ENCODE measurements at regions not wholly inside any gene's neighbourhood (a gene's known extent, or its start where the extent isn't known, plus 50 kb on each side); places are given as distances from the start of the nearest gene placed in this dataset.

- no peak for DNase-seq
Measured at GRCh38 chr2:181289698-181290097, 167.5 kb upstream of the ITGA4 start.

DNA sequence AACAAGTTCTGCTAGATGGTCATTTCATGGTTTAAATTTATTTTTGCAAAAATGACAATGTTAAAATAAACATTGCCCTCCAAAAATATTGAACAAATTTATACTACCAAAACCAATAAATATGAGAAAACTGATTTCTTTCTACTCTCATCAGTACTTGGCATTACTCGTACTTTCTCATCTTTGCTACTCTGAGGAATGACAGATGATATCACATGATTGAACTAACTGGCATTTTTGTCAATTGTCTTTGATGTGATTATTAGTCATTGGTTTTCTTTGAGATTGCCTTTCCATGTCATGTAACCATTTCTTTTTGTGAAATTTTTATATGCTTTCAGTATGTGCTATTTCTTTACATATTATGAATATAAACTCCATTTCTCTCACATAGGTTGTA lies 167.0 kb upstream of the ITGA4 start:
- Histone ChIP-seq H3K4me1 (ENCODE audit: control insufficient read depth in 2 of 3, insufficient read depth in 2 of 3, low read depth in 1 of 3, low read length in 3 of 3) (no peaks in the 10 kb centered on the region), H3K36me3 (ENCODE audit: control insufficient read depth in 2 of 3, insufficient read depth in 3 of 3, low read length in 3 of 3) (no peaks in the 10 kb centered on the region), H3K9me3 (ENCODE audit: control insufficient read depth in 2 of 3, insufficient read depth in 1 of 3, low read length in 3 of 3) (peaks cover 0 to 4% (median 0%) of the 10 kb centered on the region in 3 donors), H3K27ac (ENCODE audit: low read depth in 2 of 2, low read length in 2 of 2) (no peak overlapping the region), H3K27me3 (ENCODE audit: control insufficient read depth, insufficient read depth, low read length) (no peaks in the 10 kb centered on the region), H3K9ac (ENCODE audit: low read length in 3 of 3) (no peak overlapping the region), H3K4me3 (ENCODE audit: low read length in 3 of 3) (no peak overlapping the region)
- DNase-seq (no peak), FAIRE-seq (peak; percentile 8)
- TF ChIP-seq, protein P1, sequence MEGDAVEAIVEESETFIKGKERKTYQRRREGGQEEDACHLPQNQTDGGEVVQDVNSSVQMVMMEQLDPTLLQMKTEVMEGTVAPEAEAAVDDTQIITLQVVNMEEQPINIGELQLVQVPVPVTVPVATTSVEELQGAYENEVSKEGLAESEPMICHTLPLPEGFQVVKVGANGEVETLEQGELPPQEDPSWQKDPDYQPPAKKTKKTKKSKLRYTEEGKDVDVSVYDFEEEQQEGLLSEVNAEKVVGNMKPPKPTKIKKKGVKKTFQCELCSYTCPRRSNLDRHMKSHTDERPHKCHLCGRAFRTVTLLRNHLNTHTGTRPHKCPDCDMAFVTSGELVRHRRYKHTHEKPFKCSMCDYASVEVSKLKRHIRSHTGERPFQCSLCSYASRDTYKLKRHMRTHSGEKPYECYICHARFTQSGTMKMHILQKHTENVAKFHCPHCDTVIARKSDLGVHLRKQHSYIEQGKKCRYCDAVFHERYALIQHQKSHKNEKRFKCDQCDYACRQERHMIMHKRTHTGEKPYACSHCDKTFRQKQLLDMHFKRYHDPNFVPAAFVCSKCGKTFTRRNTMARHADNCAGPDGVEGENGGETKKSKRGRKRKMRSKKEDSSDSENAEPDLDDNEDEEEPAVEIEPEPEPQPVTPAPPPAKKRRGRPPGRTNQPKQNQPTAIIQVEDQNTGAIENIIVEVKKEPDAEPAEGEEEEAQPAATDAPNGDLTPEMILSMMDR (IDR thresholded peaks at IDR 0.05; ENCODE audit: borderline replicate concordance, extremely low read depth, insufficient read depth), result no peak
- intact Hi-C loops (cut with DNase I), result no loop called here

More at GRCh38 chr2:181289698-181290097, 167.5 kb upstream of the ITGA4 start:
- no peak overlapping the region for H3K4me3 ChIP-seq (ENCODE audit: low read length in 3 of 3)
- H3K36me3 ChIP-seq (ENCODE audit: control insufficient read depth in 2 of 3, insufficient read depth in 3 of 3, low read length in 3 of 3), result no peaks in the 10 kb centered on the region
- no peaks in the 10 kb centered on the region for H3K4me1 ChIP-seq (ENCODE audit: control insufficient read depth in 2 of 3, insufficient read depth in 2 of 3, low read depth in 1 of 3, low read length in 3 of 3)
- H3K9ac ChIP-seq (ENCODE audit: low read length in 3 of 3), result no peak overlapping the region
- intact Hi-C loops (cut with DNase I), result no loop called here
- H3K27me3 ChIP-seq (ENCODE audit: control insufficient read depth, insufficient read depth, low read length), result no peaks in the 10 kb centered on the region
- TF ChIP-seq, protein P1 (IDR thresholded peaks at IDR 0.05; ENCODE audit: borderline replicate concordance, extremely low read depth, insufficient read depth), result no peak
- no peak overlapping the region for H3K27ac ChIP-seq (ENCODE audit: low read depth in 2 of 2, low read length in 2 of 2)
- H3K9me3 ChIP-seq (ENCODE audit: control insufficient read depth in 2 of 3, insufficient read depth in 1 of 3, low read length in 3 of 3), result no peaks in the 10 kb centered on the region
- no peak for FAIRE-seq

- no peak for FAIRE-seq
- intact Hi-C loops (cut with DNase I), result no loop called here
Measured at GRCh38 chr2:181294979-181295378, 162.2 kb upstream of the ITGA4 start.

More at GRCh38 chr2:181294979-181295378, 162.2 kb upstream of the ITGA4 start:
- Histone ChIP-seq H3K4me3 (ENCODE audit: low read length in 3 of 3) (no peak overlapping the region), H3K9ac (ENCODE audit: low read length in 3 of 3) (no peak overlapping the region), H3K9me3 (ENCODE audit: control insufficient read depth in 2 of 3, insufficient read depth in 1 of 3, low read length in 3 of 3) (peaks cover 0 to 7% (median 0%) of the 10 kb centered on the region in 3 donors), H3K4me1 (ENCODE audit: control insufficient read depth in 2 of 3, insufficient read depth in 2 of 3, low read depth in 1 of 3, low read length in 3 of 3) (no peaks in the 10 kb centered on the region), H3K27ac (ENCODE audit: low read depth in 2 of 2, low read length in 2 of 2) (no peak overlapping the region), H3K27me3 (ENCODE audit: control insufficient read depth, insufficient read depth, low read length) (no peaks in the 10 kb centered on the region), H3K36me3 (ENCODE audit: control insufficient read depth in 2 of 3, insufficient read depth in 3 of 3, low read length in 3 of 3) (no peaks in the 10 kb centered on the region)
- TF ChIP-seq, protein P1 (IDR thresholded peaks at IDR 0.05; ENCODE audit: borderline replicate concordance, extremely low read depth, insufficient read depth), result no peak
- DNase-seq, result no peak

Data from kidney (tissue), 13 donors.